ENCODE measurements at regions not wholly inside any gene's neighbourhood (a gene's known extent, or its start where the extent isn't known, plus 50 kb on each side); places are given as distances from the start of the nearest gene placed in this dataset.

GRCh38 chr10:90982406-90983008 lies 61.6 kb upstream of the ANKRD1 start:
- TF ChIP-seq CTCF (IDR thresholded peaks at IDR 0.05) (no peak), POLR2AphosphoS5 (IDR thresholded peaks at IDR 0.05; ENCODE audit: insufficient read depth in 1 of 2, low read depth in 1 of 2) (no peak)

All from vagina (tissue), 2 donors.